Non-pigmented ciliary epithelial cell (primary cell): ENCODE measurements at regions not wholly inside any gene's neighbourhood (a gene's known extent, or its start where the extent isn't known, plus 50 kb on each side); places are given as distances from the start of the nearest gene placed in this dataset.
"Not testable (repeated sequence)": the region's sequence is repeated elsewhere in the genome, so short reads cannot be mapped to it uniquely, and the experiment has no call there.

ENCODE experiments used
- DNase-seq: peaks from one replicate; pipeline ENCODE4 v3.0.0-alpha.2; 2010; ENCODE audit warnings: low read depth

- DNase-seq: no peak
Observed at GRCh38 chr12:102728506-102729242, 188.4 kb downstream of the PAH start.

- DNase-seq: no peak
Observed at GRCh38 chr12:102726686-102727085, 190.4 kb downstream of the PAH start.

- DNase-seq: no peak
Observed at GRCh38 chr12:102722147-102722546, 194.9 kb downstream of the PAH start.

GRCh38 chr12:102708108-102708507 lies 208.9 kb downstream of the PAH start:
- DNase-seq: no peak

- peak; percentile 19 for DNase-seq
Observed at GRCh38 chr12:102702447-102703114, 214.5 kb downstream of the PAH start.

- no peak for DNase-seq
Observed at GRCh38 chr12:102696045-102696444, 215.7 kb upstream of the IGF1 start.

- no peak for DNase-seq
Observed at GRCh38 chr12:102694903-102695302, 214.5 kb upstream of the IGF1 start.

- no peak for DNase-seq
Observed at GRCh38 chr12:102691773-102692555, 211.6 kb upstream of the IGF1 start.

- no peak for DNase-seq
Observed at GRCh38 chr12:102690253-102690652, 209.9 kb upstream of the IGF1 start.

- no peak for DNase-seq
Observed at GRCh38 chr12:102689701-102690100, 209.3 kb upstream of the IGF1 start.

GRCh38 chr12:102687523-102687922 lies 207.2 kb upstream of the IGF1 start:
- no peak for DNase-seq

GRCh38 chr12:102685841-102686240 lies 205.5 kb upstream of the IGF1 start:
- DNase-seq: no peak

GRCh38 chr12:102685172-102685571 lies 204.8 kb upstream of the IGF1 start:
- DNase-seq: no peak

- DNase-seq: no peak
Observed at GRCh38 chr12:102682366-102683289, 202.3 kb upstream of the IGF1 start.

- DNase-seq: no peak
Observed at GRCh38 chr12:102681747-102682146, 201.4 kb upstream of the IGF1 start.

GRCh38 chr12:102681309-102681708 lies 200.9 kb upstream of the IGF1 start:
- DNase-seq: no peak

GRCh38 chr12:102680304-102680703 lies 199.9 kb upstream of the IGF1 start:
- DNase-seq: no peak

- DNase-seq: no peak
Observed at GRCh38 chr12:102676812-102677211, 196.4 kb upstream of the IGF1 start.

GRCh38 chr12:102675672-102676071 lies 195.3 kb upstream of the IGF1 start:
- DNase-seq: no peak

- no peak for DNase-seq
Observed at GRCh38 chr12:102673606-102674005, 193.2 kb upstream of the IGF1 start.

GRCh38 chr12:102672212-102672611 lies 191.8 kb upstream of the IGF1 start:
- DNase-seq: not testable (repeated sequence)

GRCh38 chr12:102669056-102669455 lies 188.7 kb upstream of the IGF1 start:
- no peak for DNase-seq
